ENCODE measurements at regions not wholly inside any gene's neighbourhood (a gene's known extent, or its start where the extent isn't known, plus 50 kb on each side); places are given as distances from the start of the nearest gene placed in this dataset.

- Histone ChIP-seq H3K27me3 (no peaks in the 10 kb centered on the region), H3K4me3 (no peak overlapping the region), H3K36me3 (no peaks in the 10 kb centered on the region), H3K4me1 (ENCODE audit: low read depth) (no peaks in the 10 kb centered on the region), H3K9me3 (ENCODE audit: low read depth) (no peaks in the 10 kb centered on the region), H3K27ac (no peak overlapping the region)
- no peak for TF ChIP-seq CTCF (IDR thresholded peaks at IDR 0.05; ENCODE audit: low read depth, low read length)
- no peak for DNase-seq (ENCODE audit: low read depth in 1 of 2, low spot score in 1 of 2)
These were observed 1999.1 kb upstream of the CELF4 start for GRCh38 chr18:39564716-39565115.

GRCh38 chr18:39561126-39561525 is 1995.5 kb upstream of the CELF4 start:
- H3K27ac ChIP-seq, result no peak overlapping the region
- TF ChIP-seq CTCF (IDR thresholded peaks at IDR 0.05; ENCODE audit: low read depth, low read length), result no peak

GRCh38 chr18:39558658-39559057 is 1993.1 kb upstream of the CELF4 start:
- peaks cover 10% of the 10 kb centered on the region for H3K4me1 ChIP-seq (ENCODE audit: low read depth)
- H3K27me3 ChIP-seq, result no peaks in the 10 kb centered on the region
- no peak for TF ChIP-seq CTCF (IDR thresholded peaks at IDR 0.05; ENCODE audit: low read depth, low read length)
- no peak overlapping the region for H3K4me3 ChIP-seq
- H3K36me3 ChIP-seq, result no peaks in the 10 kb centered on the region
- DNase-seq (ENCODE audit: low read depth in 1 of 2, low spot score in 1 of 2), result peak in 1 of 2 donors; percentile 16
- H3K9me3 ChIP-seq (ENCODE audit: low read depth), result no peaks in the 10 kb centered on the region
- H3K27ac ChIP-seq, result no peak overlapping the region

More at GRCh38 chr18:39561126-39561525, 1995.5 kb upstream of the CELF4 start:
- H3K36me3 ChIP-seq, result no peaks in the 10 kb centered on the region
- H3K9me3 ChIP-seq (ENCODE audit: low read depth), result no peaks in the 10 kb centered on the region
- DNase-seq (ENCODE audit: low read depth in 1 of 2, low spot score in 1 of 2), result peak in 1 of 2 donors; percentile 46
- H3K27me3 ChIP-seq, result no peaks in the 10 kb centered on the region
- H3K4me3 ChIP-seq, result no peak overlapping the region
- peaks cover 10% of the 10 kb centered on the region for H3K4me1 ChIP-seq (ENCODE audit: low read depth)

GRCh38 chr18:39555496-39555895 is 1989.9 kb upstream of the CELF4 start:
- Histone ChIP-seq H3K9me3 (ENCODE audit: low read depth) (no peaks in the 10 kb centered on the region), H3K27me3 (no peaks in the 10 kb centered on the region), H3K27ac (no peak overlapping the region), H3K4me3 (no peak overlapping the region), H3K4me1 (ENCODE audit: low read depth) (peaks cover 10% of the 10 kb centered on the region), H3K36me3 (no peaks in the 10 kb centered on the region)
- no peak for DNase-seq (ENCODE audit: low read depth in 1 of 2, low spot score in 1 of 2)
- TF ChIP-seq CTCF (IDR thresholded peaks at IDR 0.05; ENCODE audit: low read depth, low read length), result no peak

GRCh38 chr18:39550701-39551100 is 1985.1 kb upstream of the CELF4 start:
- no peaks in the 10 kb centered on the region for H3K27me3 ChIP-seq
- H3K36me3 ChIP-seq, result no peaks in the 10 kb centered on the region
- no peaks in the 10 kb centered on the region for H3K9me3 ChIP-seq (ENCODE audit: low read depth)
- H3K27ac ChIP-seq, result no peak overlapping the region
- no peak for TF ChIP-seq CTCF (IDR thresholded peaks at IDR 0.05; ENCODE audit: low read depth, low read length)
- no peaks in the 10 kb centered on the region for H3K4me1 ChIP-seq (ENCODE audit: low read depth)
- DNase-seq (ENCODE audit: low read depth in 1 of 2, low spot score in 1 of 2), result no peak
- H3K4me3 ChIP-seq, result no peak overlapping the region

- no peak for TF ChIP-seq CTCF (IDR thresholded peaks at IDR 0.05; ENCODE audit: low read depth, low read length)
- H3K27me3 ChIP-seq, result no peaks in the 10 kb centered on the region
- no peak overlapping the region for H3K4me3 ChIP-seq
- H3K36me3 ChIP-seq, result no peaks in the 10 kb centered on the region
- no peak overlapping the region for H3K27ac ChIP-seq
- DNase-seq (ENCODE audit: low read depth in 1 of 2, low spot score in 1 of 2), result no peak
- H3K4me1 ChIP-seq (ENCODE audit: low read depth), result no peaks in the 10 kb centered on the region
- H3K9me3 ChIP-seq (ENCODE audit: low read depth), result no peaks in the 10 kb centered on the region
These were observed 1983.5 kb upstream of the CELF4 start for GRCh38 chr18:39549144-39549543.

All from cardiac muscle cell (in vitro differentiated cells and primary cell).